HepG2 (cell line): ENCODE measurements at regions not wholly inside any gene's neighbourhood (a gene's known extent, or its start where the extent isn't known, plus 50 kb on each side); places are given as distances from the start of the nearest gene placed in this dataset.
"Not testable (repeated sequence)": the region's sequence is repeated elsewhere in the genome, so short reads cannot be mapped to it uniquely, and the experiment has no call there.

Experiments used
- ATAC-seq: fragments of 200-7000 bp; cut with Tn5 transposase; 3 replicates; pipeline ENCODE4 v1.9.1; 2020; ENCODE audit warnings: mild to moderate bottlenecking, moderate library complexity
- BruUV-seq: library from RNA; stranded (reverse); fragments of 400-500 nt; replicated peaks from 2 replicates; lab custom pipeline; 2021; lab: Mats Ljungman, UMichigan
- CTCF ChIA-PET: fragments of 300-600 bp; formaldehyde crosslinking; extraction: SDS; loops from one replicate; lab custom pipeline; 2021; ENCODE audit warnings: low total read pairs, inconsistent platforms, low intra/inter-chr PET ratio; lab: Yijun Ruan, JAX
- POLR2A ChIA-PET: fragments of 350-600 bp; sonication (Branson Sonifier 250); formaldehyde crosslinking; loops from one replicate; lab custom pipeline; 2020; ENCODE audit warnings: antibody characterized with exemption, inconsistent platforms; lab: Yijun Ruan, JAX
- DNase-seq: peaks from one replicate; pipeline ENCODE4 v3.0.0-alpha.2; 2015; ENCODE audit warnings: low spot score
- FAIRE-seq: peaks from 3 replicates; lab custom pipeline; 2011; peaks lifted over from hg19 to GRCh38; lab: Jason Lieb, UNC
- H2AFZ ChIP-seq: one replicate; pipeline ENCODE4 v1.6.1; 2011; ENCODE audit warnings: low read length, inconsistent platforms
- H3K27ac ChIP-seq: fragments of 300-600 bp; 3 replicates; pipeline ENCODE4 v1.8.0; 2011; ENCODE audit warnings: mixed run types, mild to moderate bottlenecking, mixed read lengths, low read length, inconsistent platforms; ENCODE audit not compliant: insufficient read depth; ENCODE audit errors: extremely low read length
- H3K27me3 ChIP-seq, 2 experiments: fragments of 200-600 bp in 1 of 2; 2 replicates in 1 of 2; 3 replicates in 1 of 2; pipeline versions ENCODE4 v1.6.0 to v1.8.0; 2011; ENCODE audit warnings: low read length in 2 of 2, mild to moderate bottlenecking in 2 of 2, moderate library complexity in 2 of 2, inconsistent platforms in 1 of 2; ENCODE audit not compliant: insufficient read depth in 2 of 2, control insufficient read depth in 1 of 2
- H3K36me3 ChIP-seq, 2 experiments: fragments of 200-600 bp in 1 of 2; replicated peaks in 1 of 2; 2 replicates in 1 of 2; 3 replicates in 1 of 2; pipeline versions ENCODE4 v1.5.1 to v1.8.0; 2011; ENCODE audit warnings: low read length in 2 of 2, inconsistent platforms in 1 of 2; ENCODE audit not compliant: insufficient read depth in 2 of 2, control insufficient read depth in 1 of 2
- H3K4me1 ChIP-seq: 2 replicates; pipeline ENCODE4 v1.5.1; 2012; ENCODE audit warnings: low read length, inconsistent platforms; ENCODE audit not compliant: insufficient read depth
- H3K4me2 ChIP-seq: 2 replicates; pipeline ENCODE4 v1.6.0; 2011; ENCODE audit warnings: low read depth, low read length, inconsistent platforms
- H3K4me3 ChIP-seq, 3 experiments: fragments of 200-600 bp in 1 of 3; sonication (generic), shearing (Covaris generic) in 1 of 3; replicated peaks in 1 of 3; 2 replicates each; pipeline ENCODE4 v1.5.1; 2011 to 2016; ENCODE audit warnings: low read length in 3 of 3, inconsistent platforms in 2 of 3, low read depth in 2 of 3, mild to moderate bottlenecking in 2 of 3, control low read depth in 1 of 3, mixed read lengths in 1 of 3; ENCODE audit not compliant: insufficient read depth in 1 of 3
- H3K79me2 ChIP-seq: one replicate; pipeline ENCODE4 v1.6.1; 2011; ENCODE audit warnings: low read length, inconsistent platforms; ENCODE audit not compliant: insufficient read depth
- H3K9ac ChIP-seq: 2 replicates; pipeline ENCODE4 v1.6.0; 2011; ENCODE audit warnings: mild to moderate bottlenecking, low read depth, low read length, inconsistent platforms; ENCODE audit not compliant: insufficient read depth
- H3K9me3 ChIP-seq: 2 replicates; pipeline ENCODE4 v1.5.1; 2012; ENCODE audit warnings: mild to moderate bottlenecking, low read length
- H4K20me1 ChIP-seq: 2 replicates; pipeline ENCODE4 v1.6.0; 2011; ENCODE audit warnings: inconsistent platforms, mild to moderate bottlenecking, low read length, moderate library complexity; ENCODE audit not compliant: insufficient read depth
- MED8 ChIP-seq: sonication (generic); formaldehyde crosslinking; IDR thresholded peaks from 2 replicates; pipeline ENCODE4 v1.8.1; 2023; ENCODE audit warnings: mild to moderate bottlenecking, missing genetic modification reagents; ENCODE audit not compliant: insufficient replicate concordance
- PCBP2 ChIP-seq: fragments of 200-400 bp; formaldehyde crosslinking; optimal IDR thresholded peaks from 2 replicates; pipeline ENCODE3; 2018; ENCODE audit warnings: low read length, low read depth; ENCODE audit not compliant: poor library complexity, severe bottlenecking
- SATB2 ChIP-seq: sonication (generic); formaldehyde crosslinking; IDR thresholded peaks from 2 replicates; pipeline ENCODE4 v1.5.0; 2020; ENCODE audit warnings: missing genetic modification reagents
- ZNF101 ChIP-seq: sonication (generic); formaldehyde crosslinking; IDR thresholded peaks from 2 replicates; pipeline ENCODE4 v1.4.0; 2020; ENCODE audit warnings: mild to moderate bottlenecking, low read depth, missing genetic modification reagents, borderline replicate concordance
- ZNF17 ChIP-seq: sonication (generic); formaldehyde crosslinking; IDR thresholded peaks from 2 replicates; pipeline ENCODE4 v1.5.0; 2020; ENCODE audit warnings: mild to moderate bottlenecking, missing genetic modification reagents
- ZNF746 ChIP-seq: sonication (generic); formaldehyde crosslinking; IDR thresholded peaks from 2 replicates; pipeline ENCODE4 v1.8.0; 2022; ENCODE audit warnings: mild to moderate bottlenecking, missing genetic modification reagents
- WGBS: methylation state at CpG from one replicate; pipeline ENCODE4 v1.1.6; 2017; ENCODE audit warnings: low lambda C conversion rate; 5-methylcytosine and 5-hydroxymethylcytosine counted together
- in situ Hi-C: cut with HindIII; loops from 2 replicates; pipeline ENCODE4 v1.10.0; 2017; ENCODE audit warnings: low pct_unique_long_range_greater_than_20kb; ENCODE audit not compliant: extremely low pct_ligation_motif_present
- intact Hi-C: fragments of 100-400 bp; cut with micrococcal nuclease; formaldehyde crosslinking; loops from one replicate; pipeline ENCODE4 v1.10.0; 2022; ENCODE audit not compliant: unreplicated experiment

GRCh38 chr21:32929633-32930038 lies 96.1 kb upstream of the OLIG2 start:
- Histone ChIP-seq H3K79me2 (no peaks in the 10 kb centered on the region), H3K27me3 (peaks cover 0 to 10% of the 10 kb centered on the region in 2 experiments; a peak in 2 of 5 replicates), H4K20me1 (no peaks in the 10 kb centered on the region), H3K4me1 (no peaks in the 10 kb centered on the region), H3K27ac (no peak overlapping the region), H3K9me3 (peaks cover 13% of the 10 kb centered on the region), H3K4me2 (no peak overlapping the region), H3K9ac (no peak overlapping the region), H3K4me3 (no peak overlapping the region)
- 14% methylated on average over 2 of the region's 2 CpGs for WGBS
- POLR2A ChIA-PET, result no interaction called here
- in situ Hi-C loops, result no loop called here
- intact Hi-C loops, result no loop called here
- CTCF ChIA-PET, result no interaction called here
- BruUV-seq, result no TSS peak
- FAIRE-seq (no peak), DNase-seq (no peak), ATAC-seq (no peak)
- TF ChIP-seq ZNF746 (CRISPR knock-in tag) (no peak), MED8 (CRISPR knock-in tag) (no peak)
- TF ChIP-seq, all 625 proteins: peak for 0
- Histone ChIP-seq H3K36me3 (no peaks in the 10 kb centered on the region), H2AFZ (no peak overlapping the region)

GRCh38 chr21:32930673-32931072 lies 95.1 kb upstream of the OLIG2 start:
- FAIRE-seq, result no peak
- 73% methylated on average over 4 of the region's 8 CpGs for WGBS

GRCh38 chr21:32934068-32934467 lies 91.7 kb upstream of the OLIG2 start:
- CTCF ChIA-PET, H3K36me3 ChIP-seq, H3K9ac ChIP-seq, H3K4me2 ChIP-seq, H3K4me1 ChIP-seq, H2AFZ ChIP-seq, H3K27ac ChIP-seq, BruUV-seq, intact Hi-C loops, ATAC-seq, POLR2A ChIA-PET, H4K20me1 ChIP-seq, DNase-seq, FAIRE-seq, H3K4me3 ChIP-seq, H3K79me2 ChIP-seq, in situ Hi-C loops, H3K9me3 ChIP-seq: not testable (repeated sequence)
- 65% methylated on average over 9 of the region's 14 CpGs for WGBS
- H3K27me3 ChIP-seq, result peaks cover 1 to 29% of the 10 kb centered on the region in 2 experiments

More at GRCh38 chr21:32930673-32931072, 95.1 kb upstream of the OLIG2 start:
- no peak overlapping the region for H3K9ac ChIP-seq
- DNase-seq (no peak), ATAC-seq (no peak)
- no peaks in the 10 kb centered on the region for H3K79me2 ChIP-seq
- CTCF ChIA-PET, result no interaction called here
- TF ChIP-seq ZNF101 (no peak), PCBP2 (no peak), SATB2 (no peak), ZNF17 (CRISPR knock-in tag) (no peak)
- H3K9me3 ChIP-seq, result peaks cover 3% of the 10 kb centered on the region; the same call in 1 of the 2 replicates
- no peak overlapping the region for H3K4me3 ChIP-seq
- H3K27ac ChIP-seq, result no peak overlapping the region
- no peak overlapping the region for H3K4me2 ChIP-seq
- in situ Hi-C loops, result no loop called here
- no peaks in the 10 kb centered on the region for H3K36me3 ChIP-seq
- no peaks in the 10 kb centered on the region for H3K4me1 ChIP-seq
- peaks cover 0 to 19% of the 10 kb centered on the region in 2 experiments; a peak in 4 of 5 replicates for H3K27me3 ChIP-seq
- intact Hi-C loops, result no loop called here
- POLR2A ChIA-PET, result no interaction called here
- no peaks in the 10 kb centered on the region for H4K20me1 ChIP-seq
- no TSS peak for BruUV-seq
- H2AFZ ChIP-seq, result no peak overlapping the region
